Nephron (organoid): ENCODE measurements at regions not wholly inside any gene's neighbourhood (a gene's known extent, or its start where the extent isn't known, plus 50 kb on each side); places are given as distances from the start of the nearest gene placed in this dataset.

Experiments
- H3K27ac Mint-ChIP-seq, 3 experiments: 2 replicates each; pipeline ENCODE4 v1.8.0; 2020; ENCODE audit warnings: mixed read lengths in 3 of 3, mild to moderate bottlenecking in 2 of 3, moderate library complexity in 1 of 3
- H3K27me3 Mint-ChIP-seq: 2 replicates; pipeline ENCODE4 v1.8.0; 2021; ENCODE audit warnings: low read depth, mild to moderate bottlenecking, moderate library complexity, mixed read lengths
- H3K36me3 Mint-ChIP-seq: 2 replicates; pipeline ENCODE4 v1.8.0; 2020; ENCODE audit warnings: low read depth, mixed read lengths
- H3K4me1 Mint-ChIP-seq: 2 replicates; pipeline ENCODE4 v1.8.0; 2020; ENCODE audit warnings: mixed read lengths
- H3K4me3 Mint-ChIP-seq, 3 experiments: 2 replicates each; pipeline ENCODE4 v1.8.0; 2020; ENCODE audit warnings: mild to moderate bottlenecking in 3 of 3, mixed read lengths in 3 of 3, moderate library complexity in 2 of 3
- H3K9me3 Mint-ChIP-seq: 2 replicates; pipeline ENCODE4 v1.8.0; 2020; ENCODE audit warnings: mixed read lengths
- TF ChIP-seq, protein P1 (sequence below), 3 experiments: fragments of 200-600 bp; sonication (generic); IDR thresholded peaks; one replicate each; pipeline ENCODE4 v1.5.0; 2021; ENCODE audit warnings: antibody characterized with exemption in 3 of 3; ENCODE audit not compliant: unreplicated experiment in 3 of 3

DNA sequence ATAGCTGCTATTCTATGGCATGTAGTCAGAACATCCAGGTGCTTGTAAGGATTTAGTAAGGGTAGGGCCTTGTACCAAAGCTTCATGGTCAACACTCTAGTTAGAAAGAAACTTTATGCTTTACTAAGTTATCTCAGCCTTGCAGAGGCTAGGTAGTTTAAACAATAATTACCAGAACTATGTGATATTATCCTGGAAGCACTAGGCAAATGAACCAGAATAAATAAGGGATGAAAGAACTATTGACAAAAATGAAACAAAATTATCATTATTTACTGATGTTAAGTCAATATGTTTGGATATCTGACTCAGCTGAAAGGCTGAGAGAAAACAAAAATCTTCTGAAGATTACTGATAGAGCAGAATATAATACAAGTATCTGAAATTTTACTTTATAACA, 1089.1 kb upstream of the RAG2 start:
- TF ChIP-seq, protein P1, sequence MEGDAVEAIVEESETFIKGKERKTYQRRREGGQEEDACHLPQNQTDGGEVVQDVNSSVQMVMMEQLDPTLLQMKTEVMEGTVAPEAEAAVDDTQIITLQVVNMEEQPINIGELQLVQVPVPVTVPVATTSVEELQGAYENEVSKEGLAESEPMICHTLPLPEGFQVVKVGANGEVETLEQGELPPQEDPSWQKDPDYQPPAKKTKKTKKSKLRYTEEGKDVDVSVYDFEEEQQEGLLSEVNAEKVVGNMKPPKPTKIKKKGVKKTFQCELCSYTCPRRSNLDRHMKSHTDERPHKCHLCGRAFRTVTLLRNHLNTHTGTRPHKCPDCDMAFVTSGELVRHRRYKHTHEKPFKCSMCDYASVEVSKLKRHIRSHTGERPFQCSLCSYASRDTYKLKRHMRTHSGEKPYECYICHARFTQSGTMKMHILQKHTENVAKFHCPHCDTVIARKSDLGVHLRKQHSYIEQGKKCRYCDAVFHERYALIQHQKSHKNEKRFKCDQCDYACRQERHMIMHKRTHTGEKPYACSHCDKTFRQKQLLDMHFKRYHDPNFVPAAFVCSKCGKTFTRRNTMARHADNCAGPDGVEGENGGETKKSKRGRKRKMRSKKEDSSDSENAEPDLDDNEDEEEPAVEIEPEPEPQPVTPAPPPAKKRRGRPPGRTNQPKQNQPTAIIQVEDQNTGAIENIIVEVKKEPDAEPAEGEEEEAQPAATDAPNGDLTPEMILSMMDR (IDR thresholded peaks at IDR 0.05; ENCODE audit: unreplicated experiment in 3 of 3), result no peak
- Mint-ChIP-seq H3K27ac (no peak overlapping the region), H3K4me1 (no peaks in the 10 kb centered on the region), H3K9me3 (peaks cover 7% of the 10 kb centered on the region), H3K36me3 (no peaks in the 10 kb centered on the region), H3K27me3 (peaks cover 3% of the 10 kb centered on the region), H3K4me3 (no peak overlapping the region)

DNA sequence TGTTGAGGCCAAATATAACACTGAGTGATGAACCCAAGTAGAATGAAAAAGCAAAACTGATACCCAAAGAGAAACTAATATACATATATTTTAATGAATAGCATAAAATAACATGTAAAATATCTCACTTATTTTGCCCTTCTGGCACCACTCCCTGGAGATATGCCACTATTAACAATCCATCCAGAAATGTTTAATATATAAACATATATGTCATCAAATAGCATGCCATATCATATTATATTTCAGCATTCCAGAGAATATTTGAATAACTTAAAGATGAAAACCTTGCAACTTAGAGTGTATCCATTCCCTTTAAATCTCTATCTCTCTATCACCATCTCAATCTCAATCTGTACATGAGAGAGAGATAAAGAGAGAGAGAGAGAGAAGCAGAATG, 1073.3 kb upstream of the RAG2 start:
- Mint-ChIP-seq H3K27ac (no peak overlapping the region), H3K4me1 (no peaks in the 10 kb centered on the region), H3K27me3 (no peaks in the 10 kb centered on the region), H3K36me3 (no peaks in the 10 kb centered on the region), H3K4me3 (no peak overlapping the region), H3K9me3 (peaks cover 2% of the 10 kb centered on the region)
- TF ChIP-seq, protein P1 (IDR thresholded peaks at IDR 0.05; ENCODE audit: unreplicated experiment in 3 of 3), result no peak

DNA sequence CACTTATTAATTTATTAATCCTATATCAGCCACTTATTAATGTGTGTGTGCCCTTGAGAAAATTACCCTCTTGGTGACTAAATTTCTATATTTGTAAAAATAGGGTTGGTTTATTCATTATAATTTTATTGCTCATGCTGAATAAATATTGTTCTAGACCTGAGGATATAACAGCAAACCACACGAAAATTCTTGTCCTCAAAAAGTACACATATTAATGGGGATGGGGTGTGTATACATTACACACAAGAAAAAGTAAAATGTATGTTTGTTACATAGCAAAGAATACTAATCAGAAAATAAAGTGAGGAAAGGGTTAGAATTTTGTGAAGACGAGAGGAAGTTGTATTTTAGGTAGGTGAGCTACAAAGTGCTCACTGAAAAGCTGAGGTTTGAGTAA, 1068.9 kb upstream of the RAG2 start:
- H3K27ac Mint-ChIP-seq, result no peak overlapping the region
- H3K4me3 Mint-ChIP-seq, result no peak overlapping the region
- H3K27me3 Mint-ChIP-seq, result no peaks in the 10 kb centered on the region
- TF ChIP-seq, protein P1 (IDR thresholded peaks at IDR 0.05; ENCODE audit: unreplicated experiment in 3 of 3), result no peak
- H3K36me3 Mint-ChIP-seq, result no peaks in the 10 kb centered on the region
- H3K4me1 Mint-ChIP-seq, result no peaks in the 10 kb centered on the region
- H3K9me3 Mint-ChIP-seq, result peaks cover 2% of the 10 kb centered on the region

DNA sequence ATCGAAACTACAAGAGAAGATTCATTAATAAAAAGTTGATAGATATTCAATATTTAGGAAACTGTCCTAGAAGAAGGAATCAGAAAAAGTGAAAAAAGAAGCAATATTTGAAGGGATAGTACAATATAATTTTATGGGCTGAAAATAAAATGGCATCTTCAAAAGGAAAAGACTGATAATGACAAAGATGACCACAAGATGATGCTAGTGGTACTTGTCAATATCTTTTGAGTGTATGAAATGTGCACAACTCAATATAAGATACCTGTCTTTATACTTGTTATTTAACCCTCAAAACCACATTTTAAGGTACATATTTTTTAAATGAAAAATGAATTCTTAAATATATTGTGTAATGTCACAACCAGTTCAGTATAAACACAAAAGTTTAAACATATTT, 1059.6 kb upstream of the RAG2 start:
- peaks cover 5% of the 10 kb centered on the region for H3K9me3 Mint-ChIP-seq
- H3K27me3 Mint-ChIP-seq, result peaks cover 3% of the 10 kb centered on the region
- no peaks in the 10 kb centered on the region for H3K4me1 Mint-ChIP-seq
- H3K27ac Mint-ChIP-seq, result no peak overlapping the region
- no peaks in the 10 kb centered on the region for H3K36me3 Mint-ChIP-seq
- no peak overlapping the region for H3K4me3 Mint-ChIP-seq
- TF ChIP-seq, protein P1 (IDR thresholded peaks at IDR 0.05; ENCODE audit: unreplicated experiment in 3 of 3), result peak; percentile 22 to 52 (median 27)

DNA sequence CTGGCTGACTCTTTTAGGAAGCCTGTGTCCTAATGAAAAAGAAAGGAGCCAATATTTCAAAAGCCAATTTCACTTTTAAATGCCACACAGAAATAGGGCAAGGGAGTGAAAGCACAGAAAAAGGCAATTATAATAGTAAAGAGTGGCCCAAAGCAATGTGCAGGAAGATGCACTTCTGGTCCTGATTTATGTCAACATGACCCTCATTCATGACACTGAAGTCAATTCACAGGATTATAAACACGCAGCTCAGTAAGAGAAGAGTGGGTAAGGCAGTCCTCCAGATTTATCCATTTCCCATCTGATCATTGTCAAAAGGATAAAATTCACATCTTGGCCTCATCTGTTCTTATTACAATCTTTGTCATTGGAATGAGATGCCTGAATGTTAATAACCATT, 1049.7 kb upstream of the RAG2 start:
- TF ChIP-seq, protein P1 (IDR thresholded peaks at IDR 0.05; ENCODE audit: unreplicated experiment in 3 of 3), result no peak
- Mint-ChIP-seq H3K27ac (no peak overlapping the region), H3K4me1 (no peaks in the 10 kb centered on the region), H3K36me3 (no peaks in the 10 kb centered on the region), H3K9me3 (peaks cover 3% of the 10 kb centered on the region), H3K27me3 (no peaks in the 10 kb centered on the region), H3K4me3 (no peak overlapping the region)

DNA sequence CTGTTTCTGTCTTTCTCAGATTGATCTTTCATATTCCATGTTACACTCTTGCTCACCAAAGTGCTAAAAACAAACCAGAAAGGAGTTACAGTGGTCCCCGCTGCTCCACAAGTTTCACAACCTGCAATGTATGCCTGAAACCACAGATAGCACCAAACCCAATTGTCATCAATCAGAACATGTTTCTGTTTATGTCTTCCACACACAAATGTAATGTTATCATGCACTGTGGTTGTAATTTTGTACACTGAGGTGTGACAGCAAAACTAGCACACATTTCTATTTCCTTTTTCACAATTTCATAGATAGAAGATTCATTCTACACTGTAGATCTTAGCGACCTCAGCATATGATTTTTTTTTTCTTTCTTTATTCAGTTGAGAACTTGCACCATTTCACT, 1045.9 kb upstream of the RAG2 start:
- TF ChIP-seq, protein P1 (IDR thresholded peaks at IDR 0.05; ENCODE audit: unreplicated experiment in 3 of 3), result no peak
- no peak overlapping the region for H3K4me3 Mint-ChIP-seq
- H3K27me3 Mint-ChIP-seq, result no peaks in the 10 kb centered on the region
- H3K9me3 Mint-ChIP-seq, result peaks cover 3% of the 10 kb centered on the region
- H3K27ac Mint-ChIP-seq, result no peak overlapping the region
- H3K4me1 Mint-ChIP-seq, result no peaks in the 10 kb centered on the region
- H3K36me3 Mint-ChIP-seq, result no peaks in the 10 kb centered on the region
